H1 (cell line): ENCODE measurements at regions not wholly inside any gene's neighbourhood (a gene's known extent, or its start where the extent isn't known, plus 50 kb on each side); places are given as distances from the start of the nearest gene placed in this dataset.

Experiments used
- CTCF ChIA-PET: fragments of 300-600 bp; sonication (Branson Sonifier 250); formaldehyde crosslinking; loops from one replicate; lab custom pipeline; 2021; ENCODE audit not compliant: partially characterized antibody; lab: Charles Lee
- POLR2A ChIA-PET: fragments of 300-600 bp; sonication (Branson Sonifier 250); formaldehyde crosslinking; loops from one replicate; lab custom pipeline; 2021; ENCODE audit warnings: inconsistent platforms; ENCODE audit not compliant: partially characterized antibody; lab: Charles Lee
- DNase-seq, 2 experiments: peaks; one replicate each; pipeline versions ENCODE4 v3.0.0 to v3.0.0-alpha.2; 2010 to 2022; ENCODE audit warnings: low spot score in 2 of 2, low read depth in 1 of 2, mixed read lengths in 1 of 2
- FAIRE-seq: peaks from 2 replicates; lab custom pipeline; 2011; peaks lifted over from hg19 to GRCh38; lab: Jason Lieb, UNC
- H2AFZ ChIP-seq: 2 replicates; pipeline ENCODE4 v1.8.1; 2012; ENCODE audit warnings: low read length, inconsistent platforms
- H2AK5ac ChIP-seq: 2 replicates; pipeline ENCODE4 v1.6.1; 2013; ENCODE audit warnings: low read depth, low read length
- H2BK120ac ChIP-seq: replicated peaks from 2 replicates; pipeline ENCODE3; 2013; ENCODE audit warnings: low read depth, low read length, inconsistent platforms
- H2BK12ac ChIP-seq: 2 replicates; pipeline ENCODE4 v1.6.1; 2013; ENCODE audit warnings: low read depth, low read length
- H2BK15ac ChIP-seq: 2 replicates; pipeline ENCODE4 v1.6.1; 2013; ENCODE audit warnings: low read length
- H2BK20ac ChIP-seq: 2 replicates; pipeline ENCODE4 v1.6.1; 2013; ENCODE audit warnings: low read length
- H2BK5ac ChIP-seq: 2 replicates; pipeline ENCODE4 v1.6.1; 2013; ENCODE audit warnings: low read depth, low read length
- H3K14ac ChIP-seq: 2 replicates; pipeline ENCODE4 v1.6.1; 2013; ENCODE audit warnings: inconsistent platforms; ENCODE audit not compliant: insufficient read length
- H3K18ac ChIP-seq: 2 replicates; pipeline ENCODE4 v1.6.1; 2013; ENCODE audit warnings: low read length; ENCODE audit errors: extremely low read depth
- H3K23ac ChIP-seq: 2 replicates; pipeline ENCODE4 v1.6.1; 2013; ENCODE audit warnings: inconsistent platforms; ENCODE audit not compliant: insufficient read length
- H3K23me2 ChIP-seq: 2 replicates; pipeline ENCODE4 v1.6.1; 2013; ENCODE audit warnings: low read depth, low read length
- H3K27ac ChIP-seq: 2 replicates; pipeline ENCODE4 v1.6.1; 2011; ENCODE audit warnings: low read depth, low read length, inconsistent platforms
- H3K27me3 ChIP-seq, 4 experiments: replicated peaks in 1 of 4; 1 replicate in 1 of 4; 2 replicates in 3 of 4; pipeline versions ENCODE4 v1.6.1 to v1.8.1; 2011 to 2013; ENCODE audit warnings: low read length in 3 of 4, mild to moderate bottlenecking in 3 of 4, inconsistent platforms in 2 of 4, mixed read lengths in 2 of 4, moderate library complexity in 1 of 4; ENCODE audit not compliant: control insufficient read depth in 3 of 4, insufficient read depth in 3 of 4; ENCODE audit errors: extremely low read depth in 1 of 4
- H3K36me3 ChIP-seq, 4 experiments: 2 replicates each; pipeline versions ENCODE4 v1.6.1 to v1.8.1; 2011 to 2013; ENCODE audit warnings: mild to moderate bottlenecking in 4 of 4, low read length in 3 of 4, moderate library complexity in 2 of 4, control low read depth in 1 of 4, inconsistent platforms in 1 of 4; ENCODE audit not compliant: insufficient read depth in 4 of 4, control insufficient read depth in 2 of 4
- H3K4ac ChIP-seq: replicated peaks from 2 replicates; pipeline ENCODE3; 2013; ENCODE audit warnings: low read length, low read depth, mixed read lengths, inconsistent platforms; ENCODE audit not compliant: insufficient read length
- H3K4me1 ChIP-seq, 4 experiments: replicated peaks in 1 of 4; 1 replicate in 1 of 4; 2 replicates in 3 of 4; pipeline versions ENCODE4 v1.6.1 to v1.8.1; 2011 to 2013; ENCODE audit warnings: low read length in 3 of 4, inconsistent platforms in 2 of 4, mixed read lengths in 1 of 4; ENCODE audit not compliant: insufficient read depth in 4 of 4, control insufficient read depth in 3 of 4
- H3K4me2 ChIP-seq, 2 experiments: 2 replicates each; pipeline versions ENCODE4 v1.6.1 to v1.8.1; 2011 to 2013; ENCODE audit warnings: low read depth in 2 of 2, low read length in 2 of 2, control low read depth in 1 of 2, inconsistent platforms in 1 of 2, mild to moderate bottlenecking in 1 of 2; ENCODE audit not compliant: insufficient read depth in 1 of 2
- H3K4me3 ChIP-seq, 4 experiments: fragments of 200-600, 300-600 bp in 1 of 4; sonication (generic), shearing (Covaris generic), sonication (Bioruptor Twin) in 1 of 4; 2 replicates each; pipeline versions ENCODE4 v1.5.1 to v1.8.1; 2011 to 2016; ENCODE audit warnings: low read length in 4 of 4, low read depth in 3 of 4, control low read depth in 2 of 4, inconsistent platforms in 2 of 4, mild to moderate bottlenecking in 2 of 4, mixed read lengths in 1 of 4, moderate library complexity in 1 of 4; ENCODE audit not compliant: insufficient read depth in 2 of 4; ENCODE audit errors: extremely low read depth in 1 of 4
- H3K56ac ChIP-seq: replicated peaks from 2 replicates; pipeline ENCODE3; 2013; ENCODE audit warnings: low read depth, mild to moderate bottlenecking, mixed read lengths, low read length, inconsistent platforms; ENCODE audit not compliant: insufficient read length
- H3K79me1 ChIP-seq: 2 replicates; pipeline ENCODE4 v1.6.1; 2013; ENCODE audit warnings: low read depth, low read length, control low read depth
- H3K79me2 ChIP-seq, 2 experiments: 2 replicates each; pipeline versions ENCODE4 v1.6.1 to v1.8.1; 2012 to 2013; ENCODE audit warnings: low read length in 2 of 2, mild to moderate bottlenecking in 2 of 2, inconsistent platforms in 1 of 2; ENCODE audit not compliant: insufficient read depth in 2 of 2, control insufficient read depth in 1 of 2
- H3K9ac ChIP-seq, 4 experiments: replicated peaks in 1 of 4; 1 replicate in 1 of 4; 2 replicates in 3 of 4; pipeline versions ENCODE4 v1.6.1 to v1.8.1; 2011 to 2013; ENCODE audit warnings: low read depth in 3 of 4, low read length in 3 of 4, control low read depth in 2 of 4, mild to moderate bottlenecking in 2 of 4, moderate library complexity in 2 of 4, inconsistent platforms in 1 of 4; ENCODE audit errors: extremely low read depth in 1 of 4
- H3K9me3 ChIP-seq, 2 experiments: 2 replicates each; pipeline versions ENCODE4 v1.6.1 to v1.8.1; 2012 to 2013; ENCODE audit warnings: mild to moderate bottlenecking in 2 of 2, moderate library complexity in 2 of 2, control low read depth in 1 of 2, inconsistent platforms in 1 of 2, low read depth in 1 of 2, low read length in 1 of 2, mixed read lengths in 1 of 2; ENCODE audit not compliant: insufficient read depth in 2 of 2
- H4K20me1 ChIP-seq, 2 experiments: replicated peaks in 1 of 2; 2 replicates each; pipeline versions ENCODE3 to v1.8.1; 2011 to 2013; ENCODE audit warnings: inconsistent platforms in 2 of 2, low read length in 2 of 2, mild to moderate bottlenecking in 1 of 2; ENCODE audit not compliant: insufficient read depth in 2 of 2, control insufficient read depth in 1 of 2
- H4K5ac ChIP-seq: 2 replicates; pipeline ENCODE4 v1.6.1; 2013; ENCODE audit warnings: low read length, low read depth, mixed read lengths, inconsistent platforms; ENCODE audit not compliant: insufficient read length
- H4K8ac ChIP-seq: 2 replicates; pipeline ENCODE4 v1.8.0; 2013; ENCODE audit warnings: mild to moderate bottlenecking, moderate library complexity, low read length, inconsistent platforms; ENCODE audit not compliant: insufficient read depth; ENCODE audit errors: extremely low read depth
- H4K91ac ChIP-seq: replicated peaks from 2 replicates; pipeline ENCODE3; 2013; ENCODE audit warnings: low read length, mixed read lengths, inconsistent platforms; ENCODE audit not compliant: insufficient read length
- ATF2 ChIP-seq: IDR thresholded peaks from 2 replicates; pipeline ENCODE4 v1.6.1; 2012; ENCODE audit warnings: low read length, inconsistent platforms
- ATF3 ChIP-seq: IDR thresholded peaks from 2 replicates; pipeline ENCODE4 v1.6.1; 2011; ENCODE audit warnings: low read depth, mild to moderate bottlenecking, low read length; ENCODE audit not compliant: insufficient read depth
- CREB1 ChIP-seq: IDR thresholded peaks from 2 replicates; pipeline ENCODE4 v1.6.1; 2012; ENCODE audit warnings: inconsistent platforms
- EZH2 ChIP-seq: fragments of 200-600 bp; sonication (generic); IDR thresholded peaks from 2 replicates; pipeline ENCODE4 v1.7.1; 2012; ENCODE audit warnings: low read depth, mild to moderate bottlenecking, moderate library complexity, low read length, inconsistent platforms; ENCODE audit not compliant: severe bottlenecking
- JUND ChIP-seq: IDR thresholded peaks from 2 replicates; pipeline ENCODE4 v1.6.1; 2011; ENCODE audit warnings: mild to moderate bottlenecking, improper control_type of control experiment, low read length
- KDM4A ChIP-seq: IDR thresholded peaks from one replicate; pipeline ENCODE4 v1.7.1; 2012; ENCODE audit warnings: low read depth, mild to moderate bottlenecking, moderate library complexity, low read length, inconsistent platforms; ENCODE audit not compliant: severe bottlenecking
- RNF2 ChIP-seq: fragments of 200-900, 300-1000 bp; sonication (generic); IDR thresholded peaks from 2 replicates; pipeline ENCODE4 v1.7.1; 2016; ENCODE audit warnings: borderline replicate concordance, low read depth, mild to moderate bottlenecking, antibody characterized with exemption, low read length; ENCODE audit not compliant: poor library complexity, severe bottlenecking; ENCODE audit errors: missing control alignments
- SAP30 ChIP-seq: fragments of 300-600 bp; sonication (generic); IDR thresholded peaks from 2 replicates; pipeline ENCODE4 v1.7.1; 2012; ENCODE audit warnings: low read length, moderate library complexity, mild to moderate bottlenecking, inconsistent platforms; ENCODE audit not compliant: insufficient read depth, insufficient replicate concordance
- SIN3A ChIP-seq, 2 experiments: IDR thresholded peaks in 1 of 2; conservative IDR thresholded peaks in 1 of 2; 2 replicates each; pipeline ENCODE4 v1.6.1; 2011 to 2012; ENCODE audit warnings: low read length in 2 of 2, improper control_type of control experiment in 1 of 2, low read depth in 1 of 2, mild to moderate bottlenecking in 1 of 2
- USF2 ChIP-seq: IDR thresholded peaks from 2 replicates; pipeline ENCODE4 v1.6.1; 2011; ENCODE audit warnings: low read length, improper control_type of control experiment
- WGBS, 2 experiments: shearing (Covaris generic) in 1 of 2; methylation state at CpG; one replicate each; pipeline versions ENCODE4 v1.1.6 to v1.1.7; 2013 to 2015; ENCODE audit warnings: low lambda C conversion rate in 2 of 2, mixed read lengths in 2 of 2, inconsistent platforms in 1 of 2, low coverage in 1 of 2, missing lambda C conversion rate in 1 of 2; ENCODE audit not compliant: insufficient replicate concordance in 2 of 2, insufficient coverage in 1 of 2, insufficient read length in 1 of 2; ENCODE audit errors: extremely low coverage in 1 of 2, missing lambda C conversion rate in 1 of 2; 5-methylcytosine and 5-hydroxymethylcytosine counted together

- H4K91ac ChIP-seq = no peak overlapping the region
- no peak overlapping the region for H3K4me3 ChIP-seq
- H2BK120ac ChIP-seq = no peak overlapping the region
- no peak overlapping the region for H2AFZ ChIP-seq
- H3K79me1 ChIP-seq = no peaks in the 10 kb centered on the region
- H3K4me1 ChIP-seq = no peaks in the 10 kb centered on the region
- no peaks in the 10 kb centered on the region for H4K20me1 ChIP-seq
- no peak overlapping the region for H3K4me2 ChIP-seq
- H3K36me3 ChIP-seq = no peaks in the 10 kb centered on the region; a peak in 1 of 8 replicates
- no peak overlapping the region for H2BK5ac ChIP-seq
- no peak overlapping the region for H3K56ac ChIP-seq
- no peak overlapping the region for H2BK20ac ChIP-seq
- DNase-seq (no peak), FAIRE-seq (no peak)
- H2BK12ac ChIP-seq = no peak overlapping the region
- H3K23ac ChIP-seq = no peak overlapping the region
- H3K23me2 ChIP-seq = no peaks in the 10 kb centered on the region
- no peaks in the 10 kb centered on the region for H3K27me3 ChIP-seq
- POLR2A ChIA-PET = no interaction called here
- no peak overlapping the region for H2AK5ac ChIP-seq
- peaks cover 3 to 5% of the 10 kb centered on the region in 2 experiments; a peak in 1 of 4 replicates for H3K9me3 ChIP-seq
- WGBS, 2 experiments = 87% methylated on average over 5 of the region's 5 CpGs; no CpG with 5 or more reads in 1 of the 2 experiments
- H3K79me2 ChIP-seq = no peaks in the 10 kb centered on the region
- no peak overlapping the region for H3K4ac ChIP-seq
- H3K18ac ChIP-seq = no peak overlapping the region
- H4K5ac ChIP-seq = no peak overlapping the region
- no peak overlapping the region for H3K27ac ChIP-seq
- H3K14ac ChIP-seq = no peak overlapping the region
- no peak overlapping the region for H3K9ac ChIP-seq
- no peak overlapping the region for H2BK15ac ChIP-seq
- H4K8ac ChIP-seq = no peak overlapping the region
- CTCF ChIA-PET = no interaction called here
- no peak for TF ChIP-seq ATF2
- no peak for TF ChIP-seq USF2
- no peak for TF ChIP-seq JUND
- TF ChIP-seq EZH2 = no peak
- TF ChIP-seq ATF3 = no peak
- no peak for TF ChIP-seq CREB1
- TF ChIP-seq SAP30 = no peak
- TF ChIP-seq RNF2 = no peak
- TF ChIP-seq KDM4A = no peak
- no peak for TF ChIP-seq SIN3A (conservative IDR thresholded peaks at IDR 0.05 in 1 of 2, IDR thresholded peaks at IDR 0.05 in 1 of 2; ENCODE audit: low read depth in 1 of 2, low read length in 2 of 2)
Measured at GRCh38 chr10:128491686-128492085, 365.5 kb upstream of the MKI67 start.
